Activated effector memory CD4-positive, alpha-beta T cell treated with anti-CD3 and anti-CD28 coated beads, Interleukin-2, amount 50 U/mL, for 16 hours (primary cell): ENCODE measurements at regions not wholly inside any gene's neighbourhood (a gene's known extent, or its start where the extent isn't known, plus 50 kb on each side); places are given as distances from the start of the nearest gene placed in this dataset.
"Not testable (repeated sequence)": the region's sequence is repeated elsewhere in the genome, so short reads cannot be mapped to it uniquely, and the experiment has no call there.

ENCODE experiments used
- DNase-seq: peaks from one replicate; pipeline ENCODE4 v3.0.0-alpha.2; 2020

DNA sequence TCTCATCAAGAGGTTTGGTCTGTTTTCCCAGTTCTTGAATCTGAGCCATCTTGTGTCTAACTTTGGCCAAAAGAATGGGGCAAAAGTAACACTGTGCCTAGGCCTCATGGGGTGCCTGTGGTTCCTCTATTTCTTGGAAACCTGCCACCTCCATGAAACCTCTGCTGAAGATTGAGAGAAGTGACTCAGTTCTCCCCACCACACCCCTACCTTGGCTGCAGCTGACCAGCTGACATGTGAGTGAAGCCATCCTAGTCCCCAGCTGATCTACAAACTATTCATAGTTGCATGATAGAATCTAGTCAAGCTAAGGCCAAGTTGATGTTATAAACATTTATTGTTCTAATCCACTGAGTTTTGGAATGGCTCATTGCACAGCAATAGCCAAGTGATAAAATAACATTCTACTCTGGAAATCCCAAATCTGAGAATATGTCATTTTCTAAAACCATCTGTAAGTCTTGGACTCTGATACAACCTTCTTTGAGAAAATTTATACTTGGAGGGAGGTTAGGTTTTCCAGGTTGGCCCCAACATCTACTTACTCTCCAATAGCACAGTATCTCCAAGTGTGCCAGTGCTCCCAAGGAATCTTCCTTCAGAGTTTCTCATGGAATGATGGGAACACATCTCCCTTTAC, 107.0 kb upstream of the SMLR1 start:
- no peak for DNase-seq

DNA sequence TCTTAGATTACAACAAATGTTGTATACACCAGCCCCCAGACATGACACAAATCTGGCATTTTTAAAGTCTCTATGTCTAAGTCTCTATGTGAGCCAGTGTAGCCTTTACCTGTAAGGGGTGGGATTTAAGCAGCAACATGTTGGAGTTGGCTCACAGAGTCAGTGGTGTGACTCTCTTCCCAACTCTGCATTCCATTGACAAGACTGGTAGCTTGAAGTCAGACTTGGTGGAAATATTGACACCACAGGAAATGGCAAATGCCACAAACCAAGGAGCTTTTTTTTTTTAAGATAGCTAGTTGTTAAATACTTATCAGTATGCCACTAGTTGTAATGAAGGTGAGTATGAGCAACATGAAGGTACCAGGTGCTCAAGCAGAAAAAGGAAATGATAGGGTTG, 103.1 kb upstream of the SMLR1 start:
- no peak for DNase-seq

DNA sequence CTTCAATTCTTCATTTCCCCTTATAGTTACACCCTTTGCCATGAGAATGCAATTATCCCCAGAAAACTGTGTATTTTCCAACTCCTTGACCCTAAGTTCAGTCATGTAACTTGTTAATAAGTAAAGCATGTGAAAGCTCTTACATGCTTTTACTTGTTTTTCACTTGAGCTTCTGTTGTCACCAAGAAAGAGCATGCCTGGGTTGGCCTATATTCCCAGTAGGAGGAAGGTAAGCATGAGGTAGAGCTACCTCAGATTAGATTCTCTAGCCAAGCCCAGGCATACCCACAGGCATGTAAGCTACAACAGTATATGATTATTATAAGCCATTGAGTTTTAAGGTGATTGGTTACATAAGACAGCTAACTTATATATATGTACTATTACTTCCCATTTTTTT, 101.7 kb upstream of the SMLR1 start:
- DNase-seq, result no peak

DNA sequence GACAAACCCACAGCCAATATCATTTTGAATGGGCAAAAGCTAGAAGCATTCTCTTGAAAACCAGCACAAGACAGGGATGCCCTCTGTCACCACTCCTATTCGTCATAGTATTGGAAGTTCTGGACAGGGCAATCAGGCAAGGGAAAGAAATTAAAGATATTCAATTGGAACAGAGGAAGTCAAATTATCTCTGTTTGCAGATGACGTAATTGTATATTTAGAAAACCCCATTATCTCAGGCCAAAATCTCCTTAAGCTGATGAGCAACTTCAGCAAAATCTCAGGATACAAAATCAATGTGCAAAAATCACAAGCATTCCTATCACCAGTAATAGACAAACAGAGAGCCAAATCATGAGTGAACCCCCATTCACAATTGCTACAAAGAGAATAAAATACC, 99.1 kb upstream of the SMLR1 start:
- not testable (repeated sequence) for DNase-seq

DNA sequence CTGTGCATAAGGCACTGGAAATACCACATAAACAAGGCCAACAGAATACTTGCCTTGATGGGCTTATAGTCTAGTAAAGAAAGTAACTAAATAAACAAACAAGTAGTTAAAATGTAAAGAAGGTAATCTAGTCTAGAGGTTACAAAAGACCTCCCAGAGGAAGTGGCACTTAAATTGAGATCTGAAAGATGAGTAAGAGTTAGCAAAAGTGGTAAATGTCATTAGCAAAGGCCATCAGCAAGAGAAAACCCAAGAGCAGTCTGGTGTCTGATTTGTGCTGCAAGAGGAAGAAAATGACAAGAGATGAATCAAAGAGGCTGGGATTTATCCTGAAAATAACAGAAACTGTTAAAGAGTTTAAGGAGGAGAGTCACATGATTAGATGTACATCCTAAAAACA, 96.6 kb upstream of the SMLR1 start:
- no peak for DNase-seq

DNA sequence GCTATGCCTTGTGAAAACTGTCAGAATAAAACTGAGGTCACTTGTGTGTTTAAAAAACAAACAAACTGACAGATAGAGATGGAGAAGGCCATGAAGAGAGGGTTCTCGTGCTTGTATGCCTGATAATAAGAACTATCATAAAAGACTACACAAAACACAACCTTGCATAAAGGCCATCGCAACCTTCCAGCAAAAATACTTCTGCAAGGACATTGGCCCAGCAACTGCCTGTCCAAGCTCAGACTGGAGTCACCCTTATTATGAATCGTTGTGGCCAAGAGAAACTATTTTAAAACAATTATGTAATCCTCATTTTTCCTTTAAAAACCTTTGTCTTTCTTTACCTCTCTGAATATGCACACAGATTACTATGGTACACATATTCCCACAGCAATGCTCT, 93.0 kb upstream of the SMLR1 start:
- DNase-seq, result no peak

DNA sequence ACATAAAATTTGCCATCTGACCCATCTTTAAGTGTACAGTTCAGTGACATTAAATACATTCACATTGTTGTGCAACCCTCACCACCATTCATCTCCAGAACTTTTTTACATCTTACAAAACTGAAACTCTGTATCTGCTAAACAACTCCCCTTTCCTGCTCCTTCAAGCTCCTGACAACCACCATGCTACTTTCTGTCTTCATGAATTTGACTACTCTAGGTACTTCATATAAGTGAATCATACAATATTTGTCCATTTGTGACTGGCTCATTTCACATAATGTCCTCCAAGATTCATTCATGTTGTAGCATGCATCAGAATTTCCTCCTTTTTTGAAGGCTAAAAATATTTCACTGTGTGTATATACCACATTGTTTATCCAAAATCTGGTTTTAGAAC, 86.9 kb upstream of the SMLR1 start:
- DNase-seq, result no peak

DNA sequence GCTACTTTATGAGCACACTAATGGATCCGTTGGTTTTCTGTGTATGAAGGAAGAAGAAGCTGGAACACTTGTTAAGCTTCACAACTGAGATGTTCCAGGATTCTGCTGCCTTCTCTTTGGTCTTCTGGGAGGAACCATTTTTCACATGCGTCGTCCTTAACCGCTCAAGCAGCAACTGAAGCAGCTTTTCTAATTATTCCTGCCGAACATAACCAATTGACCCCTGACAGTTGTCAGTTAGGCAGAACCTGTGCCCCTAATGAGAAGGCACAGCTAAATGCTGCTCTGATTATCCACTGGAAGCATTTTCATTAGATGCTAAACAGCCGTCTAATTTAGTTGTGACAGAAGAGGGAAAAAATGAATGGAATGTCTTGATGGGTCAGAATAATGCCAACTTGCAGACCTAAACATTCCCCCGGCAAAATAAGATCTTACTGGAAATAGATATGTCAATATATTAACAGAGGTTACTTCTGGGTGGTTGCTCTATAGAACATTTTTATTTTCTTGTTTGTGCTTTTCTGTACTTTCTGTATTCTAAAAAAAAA, 85.0 kb upstream of the SMLR1 start:
- no peak for DNase-seq

DNA sequence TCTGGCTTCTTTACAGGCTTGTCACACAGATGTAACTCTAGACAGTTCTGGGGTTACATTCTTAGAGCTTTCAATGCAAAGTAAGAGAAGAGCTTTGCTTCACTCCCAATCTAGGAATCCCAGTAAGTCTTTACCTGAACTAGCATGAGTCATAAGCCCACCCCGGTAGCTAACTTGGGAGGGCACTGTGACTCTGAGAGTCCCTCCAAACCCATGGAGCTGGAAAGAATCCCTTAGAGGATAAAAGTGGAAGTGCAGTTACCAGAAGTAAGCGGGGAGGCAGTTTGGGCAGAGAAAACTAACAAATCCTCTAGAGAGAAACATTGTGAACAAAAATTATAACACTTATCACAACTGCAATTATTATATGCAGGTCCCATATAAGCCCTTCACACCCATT, 84.0 kb upstream of the SMLR1 start:
- DNase-seq, result no peak

DNA sequence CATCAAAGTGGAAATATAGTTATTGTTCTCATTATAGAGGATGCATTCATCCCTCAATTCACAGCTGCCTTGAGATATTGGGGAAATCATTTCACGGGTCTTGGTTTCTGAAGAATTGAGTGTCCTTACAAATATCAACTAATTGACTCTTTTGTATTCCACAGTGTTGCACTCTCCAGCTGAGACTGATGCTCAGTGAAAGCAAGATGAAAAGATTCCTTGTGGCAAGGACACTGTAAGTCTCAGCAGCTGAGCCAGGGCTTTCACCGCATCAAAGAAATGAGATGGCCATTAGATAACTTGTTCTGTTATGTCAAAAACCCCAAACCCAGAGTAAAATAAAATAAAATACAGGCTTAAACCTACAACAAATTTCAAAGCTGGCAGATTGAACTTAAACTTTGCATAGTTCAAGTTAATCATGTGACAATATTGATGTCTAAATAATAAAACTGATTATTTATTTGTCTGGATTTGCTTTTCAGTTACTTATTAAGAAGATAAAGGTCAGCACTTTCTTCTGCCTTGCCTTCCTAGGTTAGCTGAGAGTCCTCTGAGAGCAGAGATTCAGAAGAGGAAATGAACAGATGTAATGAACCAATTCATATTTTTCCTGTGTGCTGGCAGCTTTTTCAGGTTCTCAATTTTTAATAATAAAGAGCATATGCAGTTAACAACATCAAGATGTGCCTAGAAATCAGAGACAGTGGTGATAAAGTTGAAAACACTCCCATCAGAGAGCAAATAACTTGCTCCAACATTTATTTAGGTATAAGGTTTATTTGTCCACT, 82.4 kb upstream of the SMLR1 start:
- no peak for DNase-seq

DNA sequence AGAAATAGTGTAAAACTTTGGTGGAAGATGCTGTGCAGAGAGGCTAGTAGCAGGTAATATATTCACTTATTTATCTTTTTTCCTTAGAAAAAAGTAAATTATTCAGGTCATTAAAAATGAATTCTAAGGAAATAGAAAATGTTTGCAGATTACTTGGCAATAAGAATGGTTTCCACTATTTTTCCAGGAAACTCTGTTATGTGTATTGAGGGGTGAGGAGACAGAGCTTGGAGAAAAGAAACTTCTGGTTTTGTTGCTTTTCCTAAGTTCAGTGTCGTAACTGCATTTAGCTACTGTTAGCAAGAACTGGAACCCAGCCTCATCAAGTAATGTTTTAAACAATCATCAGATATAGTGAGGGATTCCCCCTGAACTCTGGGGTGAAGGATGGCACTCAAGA, 79.2 kb upstream of the SMLR1 start:
- DNase-seq, result no peak

DNA sequence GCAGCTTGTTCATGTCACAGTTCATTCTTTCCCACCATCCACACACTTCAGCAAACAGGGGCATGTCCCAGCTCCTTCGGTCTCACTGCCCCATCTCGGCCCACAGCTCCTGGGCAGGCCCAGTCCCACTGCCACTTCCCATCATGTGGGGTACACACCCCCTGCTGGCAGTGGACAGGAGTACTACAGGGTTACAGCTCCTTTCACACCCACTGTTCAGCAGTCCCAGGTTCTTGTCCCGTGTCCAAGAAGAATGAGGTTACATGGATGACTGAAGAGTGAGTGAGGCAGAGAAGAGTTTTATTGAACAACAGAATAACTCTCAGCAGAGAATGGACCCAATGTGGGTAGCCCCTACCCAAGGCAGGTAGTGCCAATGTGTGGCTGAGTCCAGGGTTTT, 77.8 kb upstream of the SMLR1 start:
- no peak for DNase-seq

DNA sequence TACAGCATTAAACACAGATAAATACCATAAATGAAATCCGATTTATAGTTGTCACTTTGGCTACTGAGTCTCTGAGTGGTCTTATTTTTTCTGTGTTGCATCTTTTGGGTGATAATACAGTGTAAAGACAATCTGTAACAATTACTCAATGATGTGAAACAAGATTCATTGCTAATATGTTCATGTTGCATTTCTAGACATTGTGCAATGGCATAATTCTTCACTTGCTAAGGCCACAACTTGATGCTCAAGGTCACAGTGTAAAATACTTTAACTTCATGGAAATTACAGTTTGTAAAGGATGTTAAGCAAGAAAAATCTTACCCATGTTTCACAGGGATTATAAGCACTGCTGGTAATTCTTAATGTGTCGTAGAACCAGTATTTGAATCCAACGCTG, 74.9 kb upstream of the SMLR1 start:
- no peak for DNase-seq

DNA sequence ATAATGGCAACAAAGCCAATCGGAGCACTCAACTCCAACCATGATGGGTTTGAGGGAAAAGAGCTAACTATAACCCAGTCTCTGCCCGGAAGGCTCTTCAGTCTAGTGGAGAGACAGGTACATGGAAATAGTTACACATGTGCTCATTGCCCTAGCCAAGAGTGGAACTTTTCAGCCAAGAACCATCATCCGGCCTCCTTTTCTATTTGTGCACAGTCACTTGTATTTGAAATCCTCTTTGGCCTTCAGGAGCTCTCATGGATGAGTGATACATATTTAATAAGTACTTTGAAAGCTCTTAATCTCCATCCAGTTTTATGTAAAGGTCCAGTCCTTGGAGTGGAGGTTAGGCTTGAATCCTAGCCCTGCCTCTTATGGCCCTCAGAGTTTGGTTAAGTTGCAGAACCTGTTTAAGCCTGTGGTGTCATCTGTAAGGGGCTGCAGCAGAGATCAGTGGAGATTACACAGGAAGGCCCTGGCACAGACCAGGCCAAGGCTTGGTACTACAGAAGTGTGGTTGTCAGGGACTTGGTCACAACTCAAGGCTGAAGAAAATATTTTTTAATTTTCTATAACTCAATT, 72.3 kb upstream of the SMLR1 start:
- no peak for DNase-seq

DNA sequence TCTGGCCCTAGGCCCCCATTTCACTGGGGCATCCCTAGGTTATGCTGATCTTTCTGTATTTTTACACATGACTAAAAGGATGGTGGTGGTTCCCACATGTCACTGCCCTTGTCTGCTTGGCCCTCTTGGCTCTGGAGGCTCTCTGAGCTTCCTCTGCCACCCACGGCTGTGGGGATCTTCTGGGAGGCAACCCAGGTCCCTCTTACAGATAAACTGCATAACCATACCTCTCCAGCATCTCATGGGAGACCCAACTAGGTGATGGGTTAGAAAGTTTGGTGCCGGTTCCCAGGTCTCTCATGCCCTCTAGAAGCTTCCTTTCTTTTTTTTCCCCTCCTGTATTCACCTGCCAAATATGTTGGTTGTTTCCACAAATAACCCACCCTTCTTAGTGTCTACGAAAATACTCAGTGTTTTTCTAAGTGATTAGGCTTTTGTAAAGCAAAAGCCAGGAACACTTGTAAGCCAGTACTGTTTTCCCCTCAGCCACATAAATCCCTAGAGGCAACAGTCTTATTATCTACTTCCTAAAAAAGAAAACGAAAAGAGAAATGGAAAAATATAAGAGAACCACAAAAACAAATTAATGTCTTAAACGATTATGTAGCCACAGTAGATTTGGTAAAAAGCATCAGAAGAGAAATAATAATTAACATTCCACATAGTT, 71.7 kb upstream of the SMLR1 start:
- DNase-seq, result no peak

DNA sequence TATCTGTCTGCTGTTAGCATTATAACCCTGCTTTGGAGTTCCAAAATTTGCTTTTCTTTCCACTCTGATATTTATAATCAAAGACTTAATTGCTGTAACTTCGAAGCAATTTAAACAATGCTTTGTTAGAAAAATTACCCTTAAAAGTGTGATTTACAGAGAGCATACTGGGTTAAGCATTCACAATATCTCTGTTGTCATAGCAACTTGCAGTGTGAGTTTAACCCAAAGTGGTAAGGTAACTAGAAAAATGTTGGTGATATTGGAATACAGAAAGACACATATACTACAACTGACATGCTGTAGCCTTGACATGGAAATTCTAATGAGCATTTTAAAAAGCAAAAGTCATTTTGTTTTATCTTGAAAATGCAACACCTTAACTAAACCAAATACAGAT, 70.4 kb upstream of the SMLR1 start:
- DNase-seq, result no peak

DNA sequence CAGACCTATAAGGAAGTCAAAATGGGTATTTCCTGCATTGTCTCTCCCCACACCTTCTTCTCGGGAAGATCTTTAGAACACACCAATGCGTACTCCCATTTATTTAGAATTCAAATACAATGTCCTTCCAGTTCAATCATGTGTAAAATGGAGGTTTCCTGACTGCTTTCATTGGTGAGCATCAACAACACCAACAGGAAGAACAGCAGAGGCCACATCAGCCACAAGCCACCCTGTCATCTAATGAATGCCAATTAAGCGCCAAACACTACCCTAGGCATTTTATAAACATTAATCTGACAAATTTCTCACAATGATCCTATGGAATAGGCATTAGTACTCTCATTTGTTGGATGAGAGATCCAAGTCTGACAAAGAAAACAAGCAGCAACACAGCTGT, 68.4 kb upstream of the SMLR1 start:
- no peak for DNase-seq

DNA sequence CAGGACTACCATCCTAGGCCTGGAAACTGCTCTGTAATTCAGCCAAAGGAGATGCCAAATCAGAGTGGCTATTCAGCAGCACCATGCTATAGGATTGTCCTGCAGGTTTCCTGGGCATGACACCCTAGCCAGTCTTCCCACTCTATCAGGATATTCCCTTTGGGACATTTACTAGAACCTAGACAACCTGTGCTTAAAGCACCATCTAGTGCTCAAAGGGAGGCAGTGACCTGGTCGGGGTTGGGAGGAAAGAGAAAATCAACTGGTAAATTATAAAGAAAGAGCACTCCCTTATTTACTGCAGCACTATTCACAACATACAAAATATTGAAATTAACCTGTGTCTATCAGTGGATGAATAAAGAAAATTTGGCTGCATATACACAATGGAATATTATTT, 67.2 kb upstream of the SMLR1 start:
- DNase-seq, result no peak

DNA sequence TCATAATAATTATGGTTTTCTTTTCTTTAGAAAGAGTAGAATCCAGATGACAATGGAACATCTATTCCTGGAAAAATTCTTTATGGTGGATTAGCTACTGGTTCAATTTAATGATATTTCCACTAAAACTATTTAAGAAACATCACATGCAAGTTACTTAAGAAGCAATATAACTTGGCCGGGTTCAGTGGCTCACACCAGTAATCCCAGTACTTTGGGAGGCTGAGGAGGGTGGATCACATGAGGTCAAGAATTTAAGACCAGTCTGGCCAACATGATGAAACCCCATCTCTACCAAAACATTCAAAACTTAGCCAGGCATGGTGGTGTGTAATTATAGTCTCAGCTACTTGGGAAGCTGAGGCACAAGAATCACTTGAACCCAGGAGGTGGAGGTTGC, 65.9 kb upstream of the SMLR1 start:
- no peak for DNase-seq

DNA sequence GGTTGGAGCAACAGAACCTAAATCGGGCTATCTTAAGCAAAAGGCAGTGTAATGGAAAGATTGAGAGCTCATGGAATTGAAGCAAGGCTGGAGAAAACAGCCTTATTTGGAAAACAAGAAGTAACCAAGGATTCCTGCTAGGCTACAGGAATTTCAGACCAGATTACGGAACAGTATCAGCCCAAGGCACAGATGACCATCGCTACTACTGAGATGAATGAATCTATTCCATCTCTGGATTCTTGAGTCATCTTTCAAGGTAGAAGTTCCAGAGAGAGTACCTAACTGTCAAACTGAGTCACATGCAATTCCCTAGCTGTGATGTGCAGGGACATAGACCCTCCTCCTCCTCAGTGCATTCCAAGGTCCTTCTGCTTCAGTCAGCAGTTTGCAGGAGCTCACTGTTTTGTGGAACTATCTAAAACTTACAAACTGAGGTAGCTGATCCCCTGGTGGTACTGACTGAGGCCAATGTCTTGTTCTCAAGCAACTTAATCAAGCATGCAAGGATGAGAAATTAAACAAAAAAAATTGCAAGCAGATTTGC, 62.0 kb upstream of the SMLR1 start:
- DNase-seq, result no peak

DNA sequence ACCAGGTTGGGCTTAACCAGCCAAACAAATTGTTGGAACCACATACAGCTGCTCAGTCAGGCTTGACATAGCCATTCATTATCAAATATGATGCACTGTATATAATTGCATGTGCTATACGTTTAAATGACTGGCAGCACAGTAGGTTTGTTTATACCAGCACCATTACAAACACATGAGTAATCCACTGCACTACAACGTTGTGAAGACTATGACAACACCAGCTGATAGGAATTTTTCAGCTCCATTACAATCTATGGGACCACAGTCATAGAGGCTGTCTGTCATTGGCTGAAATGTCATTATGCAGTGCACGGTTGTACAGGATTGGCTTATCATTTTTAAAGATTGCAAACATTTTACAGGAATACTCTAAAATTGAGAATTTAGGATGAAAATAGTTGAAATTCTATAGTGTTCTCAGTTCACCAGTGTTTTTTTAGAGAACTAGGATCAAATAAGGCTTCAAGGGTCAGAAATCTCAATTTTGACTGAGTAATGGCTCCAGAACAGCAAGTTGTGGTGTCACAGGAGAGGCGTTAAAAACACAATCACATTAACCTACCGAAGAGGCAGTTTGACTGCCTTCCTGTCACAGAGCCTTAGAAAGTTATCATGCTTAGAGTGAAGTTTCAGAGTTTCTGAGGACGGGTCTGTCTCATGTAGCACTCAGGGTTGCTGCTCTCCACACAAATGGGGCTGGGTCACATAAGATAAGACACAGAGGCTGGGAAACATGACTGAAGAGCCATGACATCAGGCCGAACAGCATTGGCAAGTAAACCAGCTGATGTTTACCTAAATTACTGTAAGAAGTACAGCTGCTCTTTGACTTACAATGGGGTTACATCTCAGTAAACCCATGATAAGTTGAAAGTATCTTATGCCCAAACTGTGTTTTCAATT, 60.7 kb upstream of the SMLR1 start:
- no peak for DNase-seq

DNA sequence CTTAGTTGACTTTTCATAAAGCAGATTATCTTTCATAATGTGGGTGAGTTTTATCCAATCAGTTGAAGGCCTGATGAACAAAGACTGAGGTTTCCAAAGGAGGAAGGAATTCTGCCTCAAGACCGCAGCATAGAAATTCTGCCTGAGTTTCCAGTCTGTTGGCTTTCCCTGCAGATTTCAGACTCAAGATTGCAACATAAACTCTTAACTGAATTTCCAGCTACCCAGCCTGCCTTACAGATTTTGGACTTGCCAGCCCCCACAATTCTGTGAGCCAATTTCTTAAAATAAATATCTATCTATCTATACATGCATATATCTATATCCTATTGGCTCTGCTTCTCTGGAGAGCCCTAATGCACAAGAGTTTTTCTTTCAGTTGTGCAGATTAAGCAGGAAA, 57.3 kb upstream of the SMLR1 start:
- no peak for DNase-seq
